IgD-negative memory B cell (primary cell): ENCODE measurements at regions not wholly inside any gene's neighbourhood (a gene's known extent, or its start where the extent isn't known, plus 50 kb on each side); places are given as distances from the start of the nearest gene placed in this dataset.
A peak's percentile ranks its signal among the peaks of the same experiment; 100 is the strongest.

ENCODE experiments used
- H3K27ac Mint-ChIP-seq, 3 donors: one replicate each; pipeline ENCODE4 v1.8.0; 2020 to 2022; ENCODE audit warnings: mild to moderate bottlenecking in 3 of 3, mixed read lengths in 3 of 3, moderate library complexity in 1 of 3
- H3K27me3 Mint-ChIP-seq: one replicate; pipeline ENCODE4 v1.8.0; 2021; ENCODE audit warnings: mixed read lengths
- H3K36me3 Mint-ChIP-seq: one replicate; pipeline ENCODE4 v1.8.0; 2020; ENCODE audit warnings: mild to moderate bottlenecking, mixed read lengths
- H3K4me1 Mint-ChIP-seq, 3 donors: one replicate each; pipeline ENCODE4 v1.8.0; 2020 to 2022; ENCODE audit warnings: mixed read lengths in 3 of 3, mild to moderate bottlenecking in 1 of 3
- H3K4me3 Mint-ChIP-seq, 4 donors: one replicate each; pipeline ENCODE4 v1.8.0; 2020 to 2022; ENCODE audit warnings: mild to moderate bottlenecking in 4 of 4, mixed read lengths in 4 of 4, moderate library complexity in 3 of 4
- H3K9me3 Mint-ChIP-seq, 3 donors: one replicate each; pipeline ENCODE4 v1.8.0; 2020 to 2021; ENCODE audit warnings: mixed read lengths in 3 of 3, mild to moderate bottlenecking in 1 of 3

DNA sequence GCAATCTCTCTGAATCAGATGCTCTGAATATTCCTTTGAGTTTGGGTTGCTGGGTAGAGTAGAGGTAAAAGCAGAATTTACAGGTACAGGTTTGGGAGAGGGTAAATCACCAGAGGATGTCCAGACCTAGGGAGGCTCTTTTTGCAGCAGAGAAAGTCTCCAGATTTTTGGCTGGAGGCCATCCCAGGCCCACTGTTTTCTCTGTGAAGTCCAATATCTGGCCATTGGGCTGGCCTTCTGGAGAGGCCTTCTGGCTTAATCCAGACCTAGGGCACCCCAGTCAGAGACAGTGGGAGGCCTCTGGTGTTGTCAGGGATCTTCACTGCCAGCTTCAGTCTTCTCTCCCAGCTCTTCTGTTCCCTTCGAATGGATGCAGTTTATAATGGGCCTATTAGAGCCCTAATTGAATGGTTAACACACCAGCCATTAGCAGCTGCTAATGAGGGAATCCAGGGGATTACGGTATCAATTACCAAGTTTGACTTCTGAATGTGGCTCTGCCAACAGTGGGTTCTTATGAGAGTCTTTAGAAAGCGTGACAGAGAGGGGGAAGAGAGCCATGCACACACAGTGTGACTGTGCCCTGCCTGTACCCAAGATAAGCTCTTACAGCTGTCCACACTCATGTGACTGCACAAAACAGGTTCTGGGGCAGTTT, 183.1 kb downstream of the EMP1 start:
- Mint-ChIP-seq H3K27ac (no peak overlapping the region), H3K9me3 (peaks cover 1 to 5% (median 4%) of the 10 kb centered on the region in 3 donors), H3K36me3 (peaks cover 5% of the 10 kb centered on the region), H3K4me1 (no peaks in the 10 kb centered on the region), H3K4me3 (peak overlapping the region in 1 of 4 donors; percentile 10), H3K27me3 (peaks cover 1% of the 10 kb centered on the region)

DNA sequence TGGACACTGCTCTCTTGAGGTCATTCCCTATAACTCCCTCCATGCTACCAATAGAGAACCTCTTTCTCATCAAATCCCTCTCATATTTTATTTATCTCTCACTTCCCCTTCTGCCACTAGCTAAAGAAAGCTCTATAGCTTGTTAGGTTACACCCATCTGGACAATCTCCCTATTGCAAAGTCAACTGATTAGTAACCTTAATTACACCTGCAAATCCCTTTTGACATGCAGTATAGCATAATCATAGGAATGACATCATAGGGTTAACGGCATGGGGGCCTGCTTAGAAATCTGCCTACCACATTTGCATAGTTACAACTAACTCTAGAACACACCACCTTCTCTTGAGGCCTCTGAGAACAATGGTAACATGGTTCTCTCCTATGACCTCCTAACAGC, 181.2 kb downstream of the EMP1 start:
- Mint-ChIP-seq H3K4me3 (no peak overlapping the region), H3K36me3 (peaks cover 5% of the 10 kb centered on the region), H3K27ac (no peak overlapping the region), H3K4me1 (no peaks in the 10 kb centered on the region), H3K9me3 (peaks cover 1 to 5% (median 4%) of the 10 kb centered on the region in 3 donors), H3K27me3 (no peaks in the 10 kb centered on the region)

DNA sequence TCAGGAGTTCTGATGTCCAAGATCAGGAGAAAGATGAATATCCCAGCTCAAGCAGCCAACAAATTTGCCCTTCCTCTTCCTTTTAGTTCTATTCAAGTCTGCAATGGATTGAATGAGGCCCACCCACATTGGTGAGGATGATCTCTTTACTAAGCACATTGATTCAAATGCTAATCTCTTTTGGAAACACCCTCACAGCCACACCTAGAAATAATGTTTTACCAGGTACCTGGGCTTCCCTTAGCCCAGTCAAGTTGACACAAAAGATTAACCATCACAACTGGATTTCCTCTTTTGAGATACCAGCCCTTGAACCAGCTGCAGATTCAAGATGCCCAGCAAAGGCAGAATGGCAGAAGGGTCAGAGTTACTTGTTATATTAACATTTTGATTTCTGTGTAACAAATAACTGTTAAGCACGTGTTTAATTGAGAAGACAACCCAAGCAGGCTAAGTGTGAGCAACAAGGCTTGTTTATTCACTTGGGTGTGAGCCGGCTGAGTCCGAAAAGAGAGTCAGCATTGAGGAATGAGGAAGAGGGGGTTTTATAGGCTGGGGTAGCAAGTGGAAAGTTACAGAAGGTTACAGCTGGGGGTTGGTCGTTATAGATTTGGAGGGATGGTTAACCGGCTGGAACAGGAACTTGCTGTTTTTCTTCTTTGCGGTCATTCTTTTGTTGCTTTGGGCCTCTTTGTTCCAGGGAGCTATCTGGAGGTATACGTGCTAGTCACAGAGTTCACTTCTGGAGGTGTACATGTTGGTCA, 180.3 kb downstream of the EMP1 start:
- no peaks in the 10 kb centered on the region for H3K27me3 Mint-ChIP-seq
- H3K9me3 Mint-ChIP-seq, result peaks cover 1 to 5% (median 4%) of the 10 kb centered on the region in 3 donors
- H3K4me3 Mint-ChIP-seq, result no peak overlapping the region
- H3K36me3 Mint-ChIP-seq, result peaks cover 5% of the 10 kb centered on the region
- H3K27ac Mint-ChIP-seq, result no peak overlapping the region
- H3K4me1 Mint-ChIP-seq, result no peaks in the 10 kb centered on the region

DNA sequence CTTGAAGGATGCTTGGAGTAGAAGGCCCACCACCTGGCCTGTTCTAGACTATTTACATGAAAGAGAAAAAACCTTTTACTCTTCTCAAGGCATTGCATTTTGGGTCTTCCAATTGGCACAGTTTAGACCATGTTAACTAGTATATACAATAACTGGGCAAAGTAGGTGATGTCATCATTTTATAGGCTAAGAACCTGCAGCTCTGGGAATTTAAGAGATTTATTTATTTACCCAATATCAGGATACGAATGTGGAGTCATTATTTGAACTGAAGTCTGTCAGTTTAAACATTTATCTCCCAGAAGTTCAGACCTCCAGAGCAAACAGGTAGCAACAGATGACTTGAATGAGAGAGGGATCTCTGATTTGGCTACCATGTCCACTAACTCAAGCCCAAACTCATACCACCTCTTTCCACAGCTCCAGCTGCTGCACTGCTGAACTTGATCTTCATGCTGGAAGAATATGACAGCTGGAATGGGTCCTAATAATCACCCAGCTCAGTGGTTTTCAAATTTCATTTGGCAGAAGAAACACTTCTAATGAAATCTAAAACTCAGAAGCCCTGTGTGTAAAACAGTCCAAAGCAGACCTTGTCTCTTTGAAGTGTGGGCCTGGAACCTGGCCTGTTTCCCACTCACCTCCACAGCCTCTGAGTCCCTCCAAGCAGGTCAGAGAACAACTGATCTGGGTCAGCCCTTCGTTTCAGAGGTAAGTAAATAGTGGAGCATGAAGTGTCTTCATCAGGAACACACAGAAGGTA, 179.2 kb downstream of the EMP1 start:
- H3K9me3 Mint-ChIP-seq, result peaks cover 1 to 5% (median 4%) of the 10 kb centered on the region in 3 donors
- H3K4me1 Mint-ChIP-seq, result peaks cover 2 to 4% (median 3%) of the 10 kb centered on the region in 3 donors
- H3K36me3 Mint-ChIP-seq, result peaks cover 5% of the 10 kb centered on the region
- no peak overlapping the region for H3K27ac Mint-ChIP-seq
- H3K27me3 Mint-ChIP-seq, result no peaks in the 10 kb centered on the region
- no peak overlapping the region for H3K4me3 Mint-ChIP-seq

DNA sequence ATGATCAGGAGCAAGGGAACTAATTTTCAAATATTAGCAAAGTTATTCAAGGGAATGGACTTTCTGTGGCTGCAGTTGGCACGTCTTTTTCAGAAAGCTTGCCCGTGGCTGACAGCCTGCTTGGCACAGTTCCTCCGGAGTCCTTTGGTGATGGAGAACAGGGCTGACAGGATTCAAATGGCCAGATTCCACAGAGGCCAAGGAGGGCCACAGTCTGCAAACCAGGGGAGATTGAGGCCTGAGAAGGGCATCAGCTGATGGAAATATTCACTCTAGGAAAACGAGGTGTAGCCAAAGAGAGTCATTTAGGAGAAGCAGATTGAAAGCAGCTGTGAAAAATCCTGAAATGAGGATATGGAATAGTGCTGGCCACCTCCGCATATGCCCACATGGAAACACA, 178.3 kb downstream of the EMP1 start:
- Mint-ChIP-seq H3K27me3 (no peaks in the 10 kb centered on the region), H3K36me3 (peaks cover 5% of the 10 kb centered on the region)

DNA sequence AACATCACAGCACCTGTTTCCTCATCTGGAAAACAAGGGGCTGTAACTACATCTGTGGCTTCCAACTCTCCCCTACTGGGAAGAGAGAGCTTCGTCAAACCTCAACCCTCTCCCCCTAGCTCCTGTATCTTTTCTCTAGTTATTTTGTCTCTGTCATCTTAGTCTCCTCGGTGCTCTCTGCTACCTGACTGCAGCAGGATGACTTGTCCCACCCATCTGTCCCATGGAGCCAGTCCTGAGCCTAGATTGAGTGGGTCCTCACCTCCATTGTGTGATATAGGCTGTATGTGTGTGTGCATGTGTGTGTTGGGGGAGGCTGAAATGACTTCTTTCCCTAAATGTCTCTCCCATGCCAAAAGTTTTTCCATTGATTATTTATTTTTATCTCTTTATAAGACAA, 177.3 kb downstream of the EMP1 start:
- Mint-ChIP-seq H3K27ac (no peak overlapping the region), H3K36me3 (peaks cover 5% of the 10 kb centered on the region), H3K9me3 (peaks cover 1 to 5% (median 4%) of the 10 kb centered on the region in 3 donors), H3K27me3 (no peaks in the 10 kb centered on the region), H3K4me1 (peaks cover 2 to 4% (median 3%) of the 10 kb centered on the region in 3 donors), H3K4me3 (peak overlapping the region in 1 of 4 donors; percentile 7)

More for the DNA sequence above, 178.3 kb downstream of the EMP1 start:
- Mint-ChIP-seq H3K9me3 (peaks cover 1 to 5% (median 4%) of the 10 kb centered on the region in 3 donors), H3K4me1 (peaks cover 2 to 4% (median 3%) of the 10 kb centered on the region in 3 donors), H3K27ac (no peak overlapping the region), H3K4me3 (no peak overlapping the region)

DNA sequence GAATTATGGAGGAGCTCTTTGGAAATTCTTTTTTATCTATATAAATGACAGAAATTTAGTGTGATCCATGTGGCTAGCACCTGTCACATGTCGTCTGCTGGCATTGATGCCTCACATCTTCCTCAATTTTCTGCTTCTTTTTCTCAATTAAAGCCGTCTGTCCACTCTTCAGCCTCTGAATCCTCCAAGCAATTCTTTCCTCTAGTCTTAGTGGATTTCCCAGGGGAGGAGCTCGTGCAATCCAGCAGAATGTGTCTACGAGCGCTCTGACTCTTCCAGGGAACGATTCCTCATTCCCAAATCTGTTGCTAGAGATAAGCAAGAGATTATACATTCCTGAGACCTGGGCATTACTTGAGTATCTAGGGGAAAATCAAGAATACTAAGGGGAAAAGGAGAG, 176.6 kb downstream of the EMP1 start:
- peaks cover 1 to 5% (median 4%) of the 10 kb centered on the region in 3 donors for H3K9me3 Mint-ChIP-seq
- H3K27me3 Mint-ChIP-seq, result no peaks in the 10 kb centered on the region
- H3K27ac Mint-ChIP-seq, result no peak overlapping the region
- H3K4me1 Mint-ChIP-seq, result peaks cover 2 to 4% (median 3%) of the 10 kb centered on the region in 3 donors
- H3K36me3 Mint-ChIP-seq, result peaks cover 5% of the 10 kb centered on the region
- H3K4me3 Mint-ChIP-seq, result no peak overlapping the region

DNA sequence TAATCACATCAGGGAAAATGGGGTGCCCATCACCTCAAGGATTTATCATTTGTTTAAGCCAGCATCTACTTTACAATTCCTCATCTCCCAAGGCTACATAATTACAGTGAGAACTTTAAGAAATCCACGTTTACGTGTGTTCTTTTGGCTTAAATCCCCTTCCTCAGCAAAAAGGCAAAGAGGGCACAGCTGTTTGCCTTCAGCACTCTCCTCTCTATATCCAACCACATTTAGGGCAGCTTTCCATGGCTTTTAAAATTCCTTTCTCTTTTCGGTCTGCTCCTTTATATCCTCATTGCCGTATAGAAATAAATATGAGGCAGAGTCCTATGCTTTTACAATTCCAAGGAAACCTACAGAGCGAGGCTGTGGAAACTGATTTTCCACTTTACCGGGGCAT, 175.9 kb downstream of the EMP1 start:
- peaks cover 2 to 4% (median 3%) of the 10 kb centered on the region in 3 donors for H3K4me1 Mint-ChIP-seq
- no peak overlapping the region for H3K4me3 Mint-ChIP-seq
- H3K27me3 Mint-ChIP-seq, result no peaks in the 10 kb centered on the region
- peaks cover 3% of the 10 kb centered on the region for H3K36me3 Mint-ChIP-seq
- H3K27ac Mint-ChIP-seq, result no peak overlapping the region
- H3K9me3 Mint-ChIP-seq, result no peaks in the 10 kb centered on the region

DNA sequence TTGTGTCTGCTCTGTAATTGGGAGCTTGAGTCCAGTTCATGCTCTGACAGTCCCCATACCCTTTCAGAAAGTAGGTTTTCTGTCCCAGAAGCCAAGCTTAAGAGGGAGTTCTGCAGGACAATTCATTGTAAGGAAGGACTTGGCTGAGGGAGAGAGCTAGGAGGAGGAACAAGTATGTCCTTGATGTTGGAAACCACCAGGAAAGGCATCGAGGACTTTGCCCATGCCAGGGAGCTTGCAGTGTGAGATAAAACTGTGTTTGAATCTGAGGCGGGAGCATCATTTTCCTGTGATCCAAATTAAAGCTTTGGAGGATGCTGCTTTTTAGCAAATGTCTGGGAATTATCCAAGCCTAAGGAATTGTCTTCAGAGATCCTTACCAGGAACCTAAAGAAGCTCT, 175.3 kb downstream of the EMP1 start:
- H3K36me3 Mint-ChIP-seq, result no peaks in the 10 kb centered on the region

DNA sequence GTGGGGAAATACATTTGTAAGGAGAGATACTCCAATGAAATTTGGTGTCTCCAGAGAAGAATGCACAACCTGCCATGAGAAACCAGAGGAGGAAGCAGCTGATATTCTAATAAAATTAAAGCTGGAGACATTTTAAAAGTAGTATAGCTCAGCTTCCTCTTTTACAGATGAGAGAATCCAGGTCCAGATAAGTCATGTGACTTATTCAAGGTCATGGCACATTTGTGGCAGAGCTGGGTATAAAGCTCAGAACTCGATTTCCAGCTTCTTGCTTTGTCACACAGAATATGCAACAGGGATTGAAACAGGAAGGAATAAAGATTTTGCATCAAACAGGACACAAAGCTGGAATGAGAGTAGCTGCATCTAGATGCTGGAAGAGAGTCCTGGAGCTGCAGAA, 174.8 kb downstream of the EMP1 start:
- Mint-ChIP-seq H3K36me3 (no peaks in the 10 kb centered on the region), H3K9me3 (no peaks in the 10 kb centered on the region), H3K27me3 (no peaks in the 10 kb centered on the region), H3K27ac (no peak overlapping the region), H3K4me1 (peaks cover 2 to 4% (median 3%) of the 10 kb centered on the region in 3 donors), H3K4me3 (no peak overlapping the region)

More for the DNA sequence above, 175.3 kb downstream of the EMP1 start:
- Mint-ChIP-seq H3K4me3 (no peak overlapping the region), H3K27ac (no peak overlapping the region), H3K4me1 (peaks cover 2 to 4% (median 3%) of the 10 kb centered on the region in 3 donors), H3K27me3 (no peaks in the 10 kb centered on the region), H3K9me3 (no peaks in the 10 kb centered on the region)

DNA sequence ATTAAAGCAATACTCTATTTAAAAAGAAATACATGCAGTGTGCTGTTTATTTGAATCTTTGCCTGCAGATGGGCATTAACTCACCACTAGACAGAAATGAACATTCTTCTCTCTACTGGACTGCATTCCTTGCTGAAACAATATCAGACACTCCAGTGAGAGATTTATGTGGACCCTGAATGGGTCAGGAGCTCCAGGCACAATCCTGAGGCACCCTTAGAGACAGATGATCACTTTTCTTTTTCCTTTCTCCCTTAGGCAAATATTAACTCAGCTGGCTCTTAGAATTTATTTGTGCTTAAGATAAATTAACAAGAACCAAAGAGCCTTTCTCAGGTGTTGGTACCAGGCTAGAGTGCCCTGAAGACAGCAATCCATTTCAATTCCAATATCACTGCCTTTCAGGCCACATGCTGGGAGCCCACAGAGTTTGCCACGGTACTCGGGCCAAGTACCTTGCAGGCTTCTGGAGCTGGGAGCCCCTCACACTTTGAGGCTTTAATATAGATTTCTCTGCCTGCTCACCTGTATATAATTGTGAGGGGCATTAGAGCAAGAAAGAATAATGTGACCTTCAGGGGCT, 173.0 kb downstream of the EMP1 start:
- H3K4me3 Mint-ChIP-seq, result no peak overlapping the region
- no peaks in the 10 kb centered on the region for H3K36me3 Mint-ChIP-seq
- H3K4me1 Mint-ChIP-seq, result peaks cover 2 to 4% (median 3%) of the 10 kb centered on the region in 3 donors
- no peaks in the 10 kb centered on the region for H3K9me3 Mint-ChIP-seq
- no peak overlapping the region for H3K27ac Mint-ChIP-seq
- no peaks in the 10 kb centered on the region for H3K27me3 Mint-ChIP-seq

DNA sequence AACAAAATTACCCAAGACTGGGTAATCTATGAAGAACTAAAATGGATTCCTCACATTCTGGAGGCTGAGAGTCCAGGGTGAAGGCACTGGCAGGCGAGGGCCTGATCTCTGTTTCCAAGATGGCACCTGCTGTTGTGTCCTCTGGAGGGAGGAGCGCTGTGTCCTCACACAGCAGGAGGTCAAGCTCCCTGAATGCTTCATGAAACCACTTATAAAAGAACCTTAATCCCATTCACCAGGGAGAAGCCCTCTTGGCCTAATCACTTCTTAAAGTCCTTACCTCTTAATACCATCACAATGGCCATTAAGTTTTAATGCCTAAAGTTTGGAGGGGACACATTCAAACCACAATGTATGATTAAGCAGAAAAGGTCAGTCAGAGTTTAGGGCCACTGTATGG, 172.4 kb downstream of the EMP1 start:
- no peak overlapping the region for H3K27ac Mint-ChIP-seq
- H3K4me3 Mint-ChIP-seq, result no peak overlapping the region
- H3K4me1 Mint-ChIP-seq, result peaks cover 2 to 4% (median 3%) of the 10 kb centered on the region in 3 donors
- no peaks in the 10 kb centered on the region for H3K36me3 Mint-ChIP-seq
- H3K27me3 Mint-ChIP-seq, result no peaks in the 10 kb centered on the region
- H3K9me3 Mint-ChIP-seq, result no peaks in the 10 kb centered on the region

DNA sequence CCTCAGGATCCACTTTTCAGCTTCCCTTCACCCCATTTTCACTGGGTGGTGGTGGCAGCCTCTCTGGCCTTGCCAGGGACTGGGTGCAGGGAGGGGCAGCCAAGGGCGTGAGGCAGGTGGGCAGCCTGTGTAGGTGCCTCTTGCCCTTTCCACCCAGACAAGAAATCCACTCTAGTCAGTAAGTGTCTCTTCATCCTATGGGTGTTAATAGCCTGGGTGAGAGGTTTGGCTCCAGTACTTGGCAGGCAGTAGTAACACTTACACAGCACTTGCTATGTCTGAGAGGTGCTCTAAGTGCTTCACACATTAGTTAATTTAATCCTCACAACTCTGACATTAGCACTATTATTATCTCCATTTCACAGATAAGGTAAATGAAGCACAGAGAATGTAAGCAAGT, 171.9 kb downstream of the EMP1 start:
- Mint-ChIP-seq H3K27me3 (no peaks in the 10 kb centered on the region), H3K4me3 (no peak overlapping the region), H3K27ac (no peak overlapping the region), H3K4me1 (peaks cover 2 to 4% (median 3%) of the 10 kb centered on the region in 3 donors), H3K9me3 (no peaks in the 10 kb centered on the region), H3K36me3 (no peaks in the 10 kb centered on the region)

DNA sequence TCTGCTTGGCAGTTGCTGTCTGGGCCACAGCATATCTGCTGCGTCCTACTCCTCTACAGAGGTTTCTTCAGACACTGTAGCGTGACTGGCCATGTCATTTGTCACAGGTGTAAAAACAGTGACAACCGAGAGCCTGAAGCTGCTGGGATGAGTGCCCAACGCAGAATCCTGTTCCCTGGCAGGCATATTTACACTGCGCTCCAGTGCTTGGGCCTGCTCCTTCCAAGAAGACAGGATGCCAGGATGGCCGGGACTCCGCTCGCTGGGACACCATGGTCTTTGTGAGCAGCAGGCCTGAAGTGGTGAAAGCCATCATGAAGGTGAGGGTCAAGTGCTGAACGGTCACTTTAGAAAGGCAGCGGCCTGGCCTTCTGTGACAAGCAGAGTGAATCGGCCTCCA, 171.4 kb downstream of the EMP1 start:
- Mint-ChIP-seq H3K36me3 (no peaks in the 10 kb centered on the region), H3K27me3 (no peaks in the 10 kb centered on the region), H3K4me3 (no peak overlapping the region), H3K9me3 (no peaks in the 10 kb centered on the region), H3K4me1 (peaks cover 2 to 4% (median 3%) of the 10 kb centered on the region in 3 donors), H3K27ac (no peak overlapping the region)
